HCT116 (cell line): ENCODE measurements at regions not wholly inside any gene's neighbourhood (a gene's known extent, or its start where the extent isn't known, plus 50 kb on each side); places are given as distances from the start of the nearest gene placed in this dataset.

Experiments used
- CBX3 ChIP-seq: IDR thresholded peaks from 2 replicates; pipeline ENCODE4 v1.6.1; 2012; ENCODE audit warnings: low read depth
- EZH2 ChIP-seq: fragments of 200-600 bp; sonication (generic); IDR thresholded peaks from 2 replicates; pipeline ENCODE4 v1.6.1; 2017; ENCODE audit warnings: antibody characterized with exemption, mixed run types
- MAX ChIP-seq: IDR thresholded peaks from 2 replicates; pipeline ENCODE4 v1.6.1; 2012
- POLR2A ChIP-seq: IDR thresholded peaks from 2 replicates; pipeline ENCODE4 v1.7.0; 2011; ENCODE audit warnings: borderline replicate concordance; ENCODE audit not compliant: insufficient read depth, insufficient read length; ENCODE audit errors: extremely low read depth
- POLR2AphosphoS5 ChIP-seq: IDR thresholded peaks from 2 replicates; pipeline ENCODE4 v1.6.1; 2011; ENCODE audit warnings: mild to moderate bottlenecking, low read depth, low read length, moderate library complexity
- REST ChIP-seq: IDR thresholded peaks from 2 replicates; pipeline ENCODE4 v1.6.1; 2012; ENCODE audit warnings: low read depth
- SP1 ChIP-seq: IDR thresholded peaks from 2 replicates; pipeline ENCODE4 v1.6.1; 2012; ENCODE audit warnings: low read depth
- YY1 ChIP-seq: IDR thresholded peaks from 2 replicates; pipeline ENCODE4 v1.6.1; 2011; ENCODE audit warnings: low read length, low read depth, moderate library complexity, mild to moderate bottlenecking; ENCODE audit not compliant: insufficient replicate concordance; ENCODE audit errors: extremely low read depth
- ZFX ChIP-seq: fragments of 450-650 bp; IDR thresholded peaks from 2 replicates; pipeline ENCODE4 v1.6.1; 2017
- TF ChIP-seq, protein P1 (sequence below), 3 experiments: fragments of 200-600 bp in 1 of 3; sonication (generic) in 1 of 3; IDR thresholded peaks in 2 of 3; conservative IDR thresholded peaks in 1 of 3; 2 replicates each; pipeline ENCODE4 v1.5.1; 2012 to 2017; ENCODE audit warnings: low read depth in 2 of 3, low read length in 2 of 3, antibody characterized with exemption in 1 of 3, borderline replicate concordance in 1 of 3, control low read depth in 1 of 3, mild to moderate bottlenecking in 1 of 3, mixed read lengths in 1 of 3, mixed run types in 1 of 3, moderate library complexity in 1 of 3; ENCODE audit not compliant: insufficient read depth in 1 of 3
- TF ChIP-seq, protein P2 (sequence below): IDR thresholded peaks from 2 replicates; pipeline ENCODE4 v1.6.1; 2012

DNA sequence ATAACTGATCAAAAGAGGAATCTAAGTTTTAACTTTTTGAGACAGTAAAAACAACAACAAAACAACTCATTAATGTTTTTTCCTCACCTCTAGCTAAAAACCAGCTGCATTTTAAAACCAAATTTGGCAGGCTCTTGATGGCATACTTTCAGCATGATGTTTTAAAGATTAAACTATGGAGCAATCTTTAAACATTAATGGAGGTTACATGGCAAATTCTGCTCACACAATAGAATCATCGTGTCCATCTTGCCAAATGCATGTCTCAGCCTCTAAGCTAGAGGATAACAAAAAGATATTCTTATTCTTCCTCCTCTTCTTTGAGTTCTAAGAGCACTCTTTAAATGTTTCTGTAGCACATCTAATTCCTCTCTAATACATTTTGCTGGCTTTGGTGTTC, 579.8 kb upstream of the PKN2 start:
- no peak for TF ChIP-seq REST
- TF ChIP-seq, protein P1, sequence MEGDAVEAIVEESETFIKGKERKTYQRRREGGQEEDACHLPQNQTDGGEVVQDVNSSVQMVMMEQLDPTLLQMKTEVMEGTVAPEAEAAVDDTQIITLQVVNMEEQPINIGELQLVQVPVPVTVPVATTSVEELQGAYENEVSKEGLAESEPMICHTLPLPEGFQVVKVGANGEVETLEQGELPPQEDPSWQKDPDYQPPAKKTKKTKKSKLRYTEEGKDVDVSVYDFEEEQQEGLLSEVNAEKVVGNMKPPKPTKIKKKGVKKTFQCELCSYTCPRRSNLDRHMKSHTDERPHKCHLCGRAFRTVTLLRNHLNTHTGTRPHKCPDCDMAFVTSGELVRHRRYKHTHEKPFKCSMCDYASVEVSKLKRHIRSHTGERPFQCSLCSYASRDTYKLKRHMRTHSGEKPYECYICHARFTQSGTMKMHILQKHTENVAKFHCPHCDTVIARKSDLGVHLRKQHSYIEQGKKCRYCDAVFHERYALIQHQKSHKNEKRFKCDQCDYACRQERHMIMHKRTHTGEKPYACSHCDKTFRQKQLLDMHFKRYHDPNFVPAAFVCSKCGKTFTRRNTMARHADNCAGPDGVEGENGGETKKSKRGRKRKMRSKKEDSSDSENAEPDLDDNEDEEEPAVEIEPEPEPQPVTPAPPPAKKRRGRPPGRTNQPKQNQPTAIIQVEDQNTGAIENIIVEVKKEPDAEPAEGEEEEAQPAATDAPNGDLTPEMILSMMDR (IDR thresholded peaks at IDR 0.05 in 2 of 3, conservative IDR thresholded peaks at IDR 0.05 in 1 of 3; ENCODE audit: borderline replicate concordance in 1 of 3, insufficient read depth in 1 of 3, low read depth in 2 of 3, low read length in 2 of 3) = no peak
- no peak for TF ChIP-seq YY1
- TF ChIP-seq, protein P2, sequence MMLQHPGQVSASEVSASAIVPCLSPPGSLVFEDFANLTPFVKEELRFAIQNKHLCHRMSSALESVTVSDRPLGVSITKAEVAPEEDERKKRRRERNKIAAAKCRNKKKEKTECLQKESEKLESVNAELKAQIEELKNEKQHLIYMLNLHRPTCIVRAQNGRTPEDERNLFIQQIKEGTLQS = no peak
- no peak for TF ChIP-seq MAX
- TF ChIP-seq POLR2AphosphoS5 = no peak
- TF ChIP-seq SP1 = no peak
- no peak for TF ChIP-seq POLR2A
- no peak for TF ChIP-seq EZH2
- no peak for TF ChIP-seq CBX3
- no peak for TF ChIP-seq ZFX
